ENCODE measurements at regions not wholly inside any gene's neighbourhood (a gene's known extent, or its start where the extent isn't known, plus 50 kb on each side); places are given as distances from the start of the nearest gene placed in this dataset.

DNA sequence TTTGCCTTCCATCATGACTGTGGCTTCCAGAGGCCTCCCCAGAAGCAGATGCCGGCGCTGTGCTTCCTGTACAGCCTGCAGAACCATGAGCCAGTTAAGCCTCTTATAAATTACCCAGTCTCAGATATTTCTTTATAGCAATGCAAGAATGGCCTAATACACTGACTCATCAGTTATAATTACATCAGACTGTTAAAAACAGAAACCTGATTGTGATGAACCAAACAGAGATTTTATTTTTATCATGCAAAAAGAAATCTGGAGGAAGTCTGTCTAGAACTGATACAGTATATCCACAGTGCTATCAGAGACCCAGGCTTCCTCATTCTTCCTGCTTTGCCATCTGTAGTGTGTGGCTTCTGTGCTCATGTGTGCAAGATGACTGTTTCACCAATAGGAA lies 93.4 kb upstream of the MEX3C start:
- DNase-seq, result no peak
- in situ Hi-C loops (cut with HindIII; ENCODE audit: low pct_ligation_motif_present, low sequenced_read_pairs), result no loop called here
- H3K36me3 ChIP-seq (replicated peaks), result no peaks in the 10 kb centered on the region
- no peak overlapping the region for H3K27ac ChIP-seq
- TF ChIP-seq, protein P1, sequence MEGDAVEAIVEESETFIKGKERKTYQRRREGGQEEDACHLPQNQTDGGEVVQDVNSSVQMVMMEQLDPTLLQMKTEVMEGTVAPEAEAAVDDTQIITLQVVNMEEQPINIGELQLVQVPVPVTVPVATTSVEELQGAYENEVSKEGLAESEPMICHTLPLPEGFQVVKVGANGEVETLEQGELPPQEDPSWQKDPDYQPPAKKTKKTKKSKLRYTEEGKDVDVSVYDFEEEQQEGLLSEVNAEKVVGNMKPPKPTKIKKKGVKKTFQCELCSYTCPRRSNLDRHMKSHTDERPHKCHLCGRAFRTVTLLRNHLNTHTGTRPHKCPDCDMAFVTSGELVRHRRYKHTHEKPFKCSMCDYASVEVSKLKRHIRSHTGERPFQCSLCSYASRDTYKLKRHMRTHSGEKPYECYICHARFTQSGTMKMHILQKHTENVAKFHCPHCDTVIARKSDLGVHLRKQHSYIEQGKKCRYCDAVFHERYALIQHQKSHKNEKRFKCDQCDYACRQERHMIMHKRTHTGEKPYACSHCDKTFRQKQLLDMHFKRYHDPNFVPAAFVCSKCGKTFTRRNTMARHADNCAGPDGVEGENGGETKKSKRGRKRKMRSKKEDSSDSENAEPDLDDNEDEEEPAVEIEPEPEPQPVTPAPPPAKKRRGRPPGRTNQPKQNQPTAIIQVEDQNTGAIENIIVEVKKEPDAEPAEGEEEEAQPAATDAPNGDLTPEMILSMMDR (IDR thresholded peaks at IDR 0.05; ENCODE audit: low read depth, low read length, missing control alignments), result no peak
- no peaks in the 10 kb centered on the region for H3K27me3 ChIP-seq (replicated peaks)
- H3K4me3 ChIP-seq (ENCODE audit: low read depth, low read length), result no peak overlapping the region

DNA sequence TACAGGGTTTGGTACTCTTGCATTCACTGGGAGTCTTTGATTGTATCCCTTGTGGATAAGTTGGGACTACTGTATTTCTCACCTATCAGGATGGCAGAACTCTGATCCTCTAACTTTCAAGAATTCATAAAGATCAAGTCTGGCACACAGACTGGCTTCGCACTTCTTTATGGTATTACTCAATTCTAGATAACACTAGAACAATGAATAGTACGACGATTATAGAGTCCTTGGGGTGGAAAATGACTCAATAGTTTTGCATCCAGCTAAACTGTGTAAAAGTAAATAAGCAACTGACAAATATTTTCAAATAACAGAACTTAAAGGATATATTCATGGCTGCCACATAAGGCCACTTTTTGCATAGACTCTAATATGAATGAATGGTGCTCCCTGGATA lies 103.4 kb upstream of the MEX3C start:
- Histone ChIP-seq H3K4me3 (ENCODE audit: low read depth, low read length) (no peak overlapping the region), H3K27me3 (replicated peaks) (no peaks in the 10 kb centered on the region), H3K27ac (no peak overlapping the region), H3K36me3 (replicated peaks) (no peaks in the 10 kb centered on the region)
- TF ChIP-seq, protein P1 (IDR thresholded peaks at IDR 0.05; ENCODE audit: low read depth, low read length, missing control alignments), result no peak
- in situ Hi-C loops (cut with HindIII; ENCODE audit: low pct_ligation_motif_present, low sequenced_read_pairs), result no loop called here
- DNase-seq, result no peak

DNA sequence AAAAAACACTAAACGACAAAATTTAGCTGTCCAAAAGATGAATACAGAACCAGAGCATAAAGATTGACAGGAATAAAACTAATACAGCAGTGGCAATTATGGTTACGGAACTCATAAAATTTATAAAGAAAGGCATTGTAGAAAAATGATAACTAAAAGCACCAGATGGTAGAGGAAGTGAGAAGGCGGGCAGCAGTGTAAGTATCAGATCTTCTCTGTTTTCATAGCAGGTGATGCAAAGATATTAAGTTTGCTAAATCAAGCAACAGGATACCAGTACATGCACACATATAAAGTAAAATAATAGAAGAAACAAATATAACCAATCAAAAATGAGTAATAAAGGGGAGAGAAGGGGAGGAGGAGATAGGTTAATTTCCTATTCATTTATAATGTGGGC lies 103.9 kb upstream of the MEX3C start:
- Histone ChIP-seq H3K27ac (no peak overlapping the region), H3K27me3 (replicated peaks) (no peaks in the 10 kb centered on the region), H3K36me3 (replicated peaks) (no peaks in the 10 kb centered on the region), H3K4me3 (ENCODE audit: low read depth, low read length) (no peak overlapping the region)
- TF ChIP-seq, protein P1 (IDR thresholded peaks at IDR 0.05; ENCODE audit: low read depth, low read length, missing control alignments), result no peak
- in situ Hi-C loops (cut with HindIII; ENCODE audit: low pct_ligation_motif_present, low sequenced_read_pairs), result no loop called here
- no peak for DNase-seq

DNA sequence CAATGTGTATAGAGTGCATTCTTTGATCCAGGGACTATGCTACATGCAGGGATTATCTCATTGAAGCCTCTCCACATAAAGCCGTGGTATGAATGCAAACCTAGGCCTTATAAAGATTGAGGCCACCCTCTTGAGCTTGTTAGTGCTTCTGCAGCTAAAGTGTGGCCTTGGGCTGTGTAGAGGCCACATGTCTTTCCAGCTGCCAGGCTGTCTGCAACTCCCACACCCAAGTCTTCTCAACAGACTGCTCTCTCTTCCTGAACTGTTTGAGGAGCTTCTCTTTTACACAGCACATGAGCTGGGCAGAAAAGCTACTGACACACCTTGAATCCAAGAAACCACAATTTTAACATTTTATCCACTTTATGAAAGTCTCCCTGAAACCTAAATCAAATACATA lies 119.2 kb upstream of the MEX3C start:
- H3K27me3 ChIP-seq (replicated peaks), result no peaks in the 10 kb centered on the region
- H3K4me3 ChIP-seq (ENCODE audit: low read depth, low read length), result no peak overlapping the region
- H3K36me3 ChIP-seq (replicated peaks), result no peaks in the 10 kb centered on the region
- H3K27ac ChIP-seq, result no peak overlapping the region
- no peak for DNase-seq
- in situ Hi-C loops (cut with HindIII; ENCODE audit: low pct_ligation_motif_present, low sequenced_read_pairs), result no loop called here
- TF ChIP-seq, protein P1 (IDR thresholded peaks at IDR 0.05; ENCODE audit: low read depth, low read length, missing control alignments), result no peak

DNA sequence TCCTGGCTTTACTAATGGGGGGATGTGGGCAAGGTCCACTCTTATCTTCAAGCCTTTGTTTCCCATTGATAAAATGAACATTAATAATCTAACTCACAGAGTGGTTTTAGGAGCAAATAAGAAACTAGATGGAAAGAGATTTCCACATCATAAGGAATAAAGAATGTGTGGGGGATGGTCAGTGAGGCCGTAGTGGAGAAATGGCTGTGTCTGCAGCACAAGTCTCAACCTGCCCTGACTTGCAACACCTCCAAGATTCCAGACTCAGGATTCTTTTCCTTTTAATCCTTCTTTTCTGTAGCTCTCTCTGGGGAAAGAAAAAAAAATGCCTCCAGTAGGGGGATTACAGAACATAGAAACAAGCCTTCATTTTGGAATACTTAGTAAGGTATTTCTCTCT lies 124.2 kb upstream of the MEX3C start:
- Histone ChIP-seq H3K36me3 (replicated peaks) (no peaks in the 10 kb centered on the region), H3K27me3 (replicated peaks) (no peaks in the 10 kb centered on the region), H3K27ac (no peak overlapping the region), H3K4me3 (ENCODE audit: low read depth, low read length) (no peak overlapping the region)
- in situ Hi-C loops (cut with HindIII; ENCODE audit: low pct_ligation_motif_present, low sequenced_read_pairs), result no loop called here
- TF ChIP-seq, protein P1 (IDR thresholded peaks at IDR 0.05; ENCODE audit: low read depth, low read length, missing control alignments), result no peak
- no peak for DNase-seq

GRCh38 chr18:51323961-51324360 lies 126.5 kb upstream of the MEX3C start:
- DNase-seq, result no peak
- no peaks in the 10 kb centered on the region for H3K27me3 ChIP-seq (replicated peaks)
- in situ Hi-C loops (cut with HindIII; ENCODE audit: low pct_ligation_motif_present, low sequenced_read_pairs), result no loop called here

More at GRCh38 chr18:51323961-51324360, 126.5 kb upstream of the MEX3C start:
- H3K36me3 ChIP-seq (replicated peaks), result no peaks in the 10 kb centered on the region
- TF ChIP-seq, protein P1 (IDR thresholded peaks at IDR 0.05; ENCODE audit: low read depth, low read length, missing control alignments), result no peak
- no peak overlapping the region for H3K27ac ChIP-seq
- no peak overlapping the region for H3K4me3 ChIP-seq (ENCODE audit: low read depth, low read length)

Measured in brain microvascular endothelial cell (primary cell).